ENCODE measurements at regions not wholly inside any gene's neighbourhood (a gene's known extent, or its start where the extent isn't known, plus 50 kb on each side); places are given as distances from the start of the nearest gene placed in this dataset.
"Not testable (repeated sequence)": the region's sequence is repeated elsewhere in the genome, so short reads cannot be mapped to it uniquely, and the experiment has no call there.

- no peak for DNase-seq
Observed at GRCh38 chr16:13835387-13835786, 84.6 kb upstream of the ERCC4 start.

- DNase-seq, result no peak
Observed at GRCh38 chr16:13835935-13836730, 83.8 kb upstream of the ERCC4 start.

GRCh38 chr16:13838401-13839190 lies 81.4 kb upstream of the ERCC4 start:
- no peak for DNase-seq

- no peak for DNase-seq
Observed at GRCh38 chr16:13839577-13839976, 80.4 kb upstream of the ERCC4 start.

GRCh38 chr16:13845232-13845631 lies 74.7 kb upstream of the ERCC4 start:
- no peak for DNase-seq

GRCh38 chr16:13848795-13849194 lies 71.2 kb upstream of the ERCC4 start:
- no peak for DNase-seq

- DNase-seq, result not testable (repeated sequence)
Observed at GRCh38 chr16:13850173-13850572, 69.8 kb upstream of the ERCC4 start.

GRCh38 chr16:13852827-13853226 lies 67.1 kb upstream of the ERCC4 start:
- DNase-seq, result no peak

- no peak for DNase-seq
Observed at GRCh38 chr16:13856398-13856797, 63.6 kb upstream of the ERCC4 start.

GRCh38 chr16:13856811-13857511 lies 63.0 kb upstream of the ERCC4 start:
- no peak for DNase-seq

- DNase-seq, result no peak
Observed at GRCh38 chr16:13858873-13859580, 60.9 kb upstream of the ERCC4 start.

GRCh38 chr16:13863075-13863765 lies 56.7 kb upstream of the ERCC4 start:
- DNase-seq, result no peak

- no peak for DNase-seq
Observed at GRCh38 chr16:13864689-13865088, 55.3 kb upstream of the ERCC4 start.

- DNase-seq, result peak; percentile 84 to 92
Observed at GRCh38 chr16:13866073-13866472, 53.9 kb upstream of the ERCC4 start.
